ENCODE measurements at regions not wholly inside any gene's neighbourhood (a gene's known extent, or its start where the extent isn't known, plus 50 kb on each side); places are given as distances from the start of the nearest gene placed in this dataset.

DNA sequence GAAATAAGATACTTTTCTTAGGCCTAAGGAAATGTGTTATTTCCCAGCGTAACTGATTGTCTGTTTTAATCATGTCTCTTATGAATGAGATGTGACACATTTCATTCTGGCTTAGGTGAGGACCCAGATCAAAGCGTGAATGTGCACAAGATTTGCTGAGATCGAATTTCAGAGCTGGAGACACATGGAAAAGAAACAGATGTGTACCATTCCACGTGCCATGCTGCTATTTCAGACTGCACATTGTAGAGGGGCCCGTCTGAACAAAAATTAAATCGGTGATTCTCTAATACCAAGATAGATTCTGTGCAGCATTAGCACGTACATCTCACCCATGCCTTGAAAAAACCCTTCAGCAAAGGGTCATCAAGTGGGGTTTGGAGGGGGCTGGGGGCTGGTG, 290.4 kb downstream of the AACS start:
- TF ChIP-seq POLR2A (IDR thresholded peaks at IDR 0.05; ENCODE audit: low read depth): no peak
- TF ChIP-seq CTCF (IDR thresholded peaks at IDR 0.05): no peak
- TF ChIP-seq EP300 (IDR thresholded peaks at IDR 0.05): no peak
